ENCODE measurements at regions not wholly inside any gene's neighbourhood (a gene's known extent, or its start where the extent isn't known, plus 50 kb on each side); places are given as distances from the start of the nearest gene placed in this dataset.

DNA sequence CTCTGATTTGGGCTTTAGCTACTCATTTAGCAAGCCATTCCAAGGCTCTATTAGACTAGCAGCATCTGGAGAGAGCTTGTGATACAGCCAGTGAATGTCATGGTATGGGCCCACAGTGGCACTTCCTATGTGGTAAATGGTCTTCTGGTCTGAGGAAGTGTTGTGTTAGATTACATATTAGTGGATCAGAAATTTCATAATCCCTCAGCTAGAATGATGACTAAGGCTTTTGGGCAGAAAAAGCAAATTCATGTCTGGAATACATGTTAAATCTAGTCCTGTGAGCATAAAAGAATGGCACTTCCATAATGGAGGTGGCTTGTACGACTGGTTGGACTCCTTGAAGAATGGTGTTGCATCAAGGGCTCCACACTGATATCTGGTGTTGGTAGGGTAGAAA is 436.8 kb upstream of the CWC22 start:
- no peak for FAIRE-seq
- no peak for TF ChIP-seq POLR2A (IDR thresholded peaks at IDR 0.05; ENCODE audit: low read depth, low read length)
- no peak for DNase-seq (ENCODE audit: insufficient read length, low spot score)

DNA sequence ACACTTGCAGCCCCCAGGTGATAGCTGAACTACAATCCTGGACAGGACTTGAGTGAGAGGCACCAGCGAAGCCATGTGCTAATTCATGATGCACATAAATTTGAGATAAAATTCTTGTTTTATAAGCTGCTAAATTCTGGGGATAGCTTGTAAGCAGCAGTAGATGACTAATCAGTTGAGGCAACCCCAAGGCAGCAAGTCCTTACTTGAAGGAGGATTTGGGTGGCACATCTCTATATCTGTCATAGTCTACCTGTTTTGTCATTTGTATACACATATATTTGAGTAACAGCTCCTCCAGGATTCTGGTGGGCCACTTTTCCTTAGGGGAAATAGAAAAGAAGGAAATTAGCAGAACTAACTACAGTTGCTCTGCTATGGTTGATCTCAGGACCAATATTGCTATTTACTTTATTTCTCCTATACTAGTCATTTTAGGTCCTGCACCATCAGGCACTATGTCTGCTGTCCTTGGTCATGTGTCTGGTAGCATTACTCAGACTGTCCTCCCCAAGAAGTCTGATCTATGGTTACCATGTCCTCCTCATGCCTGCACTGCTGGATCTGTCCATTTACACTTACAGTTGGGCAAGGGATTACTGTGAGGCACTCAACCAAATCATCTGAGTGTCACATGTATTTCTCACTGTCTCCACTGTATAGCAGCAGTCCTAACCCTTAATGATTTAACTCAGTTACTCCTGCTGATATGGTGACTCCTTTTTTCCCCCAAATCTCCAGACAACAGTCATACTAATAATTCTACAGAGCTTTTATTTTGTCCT is 436.0 kb upstream of the CWC22 start:
- no peak for TF ChIP-seq POLR2A (IDR thresholded peaks at IDR 0.05; ENCODE audit: low read depth, low read length)
- FAIRE-seq (peak; percentile 23), DNase-seq (ENCODE audit: insufficient read length, low spot score) (no peak)

DNA sequence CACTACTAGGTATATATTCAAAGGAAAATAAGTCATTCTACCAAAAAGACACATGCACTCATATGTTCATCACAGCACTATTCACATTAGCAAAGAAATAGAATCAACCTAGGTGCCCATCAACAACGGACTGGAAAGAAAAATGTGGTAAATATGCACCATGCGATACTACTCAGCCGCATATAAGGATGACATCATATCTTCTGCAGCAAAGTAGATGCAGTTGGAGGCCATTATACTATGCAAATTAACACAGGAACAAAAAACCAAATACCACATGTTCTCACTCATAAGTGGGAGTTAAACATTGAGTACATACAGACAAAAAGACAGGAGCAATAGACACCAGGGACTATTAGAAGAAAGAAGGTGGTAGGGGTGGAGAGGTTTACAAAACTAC is 412.1 kb upstream of the CWC22 start:
- no peak for TF ChIP-seq POLR2A (IDR thresholded peaks at IDR 0.05; ENCODE audit: low read depth, low read length)
- FAIRE-seq (no peak), DNase-seq (ENCODE audit: insufficient read length, low spot score) (no peak)

DNA sequence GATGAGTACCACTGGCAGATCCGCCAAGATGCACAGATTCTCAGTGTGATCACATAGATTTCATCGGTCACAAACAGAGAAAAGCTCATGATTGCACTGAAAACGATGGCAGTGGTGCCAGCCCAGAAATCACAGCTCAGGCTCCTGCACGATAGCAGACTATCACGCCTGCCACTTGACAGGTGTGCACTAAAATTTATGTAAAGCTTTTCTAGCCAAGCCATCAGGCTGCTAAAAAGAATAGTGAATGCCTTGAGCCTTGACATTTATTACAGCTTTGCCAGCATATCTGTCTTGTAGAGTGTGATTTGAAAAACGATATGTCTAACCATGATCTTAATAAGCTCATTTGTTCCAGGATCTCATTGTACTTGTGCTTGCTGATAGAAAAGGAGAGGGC is 409.5 kb upstream of the CWC22 start:
- TF ChIP-seq POLR2A (IDR thresholded peaks at IDR 0.05; ENCODE audit: low read depth, low read length): no peak
- FAIRE-seq (no peak), DNase-seq (ENCODE audit: insufficient read length, low spot score) (no peak)

DNA sequence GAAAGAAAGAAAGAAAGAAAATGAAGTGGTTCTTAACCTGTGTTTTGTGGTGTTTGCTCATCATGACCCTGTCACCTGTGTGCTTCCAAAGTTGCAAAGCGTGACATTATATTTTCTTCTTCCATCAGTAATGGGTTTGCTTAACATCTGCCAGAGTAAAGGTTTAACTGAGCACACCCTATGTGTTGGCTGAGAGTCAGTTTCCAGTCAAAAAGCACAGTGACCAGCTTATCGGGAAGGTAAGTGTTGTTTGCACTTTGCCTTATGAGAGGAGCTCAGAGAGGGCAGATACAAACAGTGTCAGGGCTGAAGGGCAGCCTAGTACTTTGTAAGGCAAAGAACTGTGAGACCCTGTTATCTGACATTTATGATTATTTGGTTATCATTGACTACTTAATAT is 406.2 kb upstream of the CWC22 start:
- DNase-seq (ENCODE audit: insufficient read length, low spot score): no peak
- no peak for TF ChIP-seq POLR2A (IDR thresholded peaks at IDR 0.05; ENCODE audit: low read depth, low read length)
- no peak for FAIRE-seq

DNA sequence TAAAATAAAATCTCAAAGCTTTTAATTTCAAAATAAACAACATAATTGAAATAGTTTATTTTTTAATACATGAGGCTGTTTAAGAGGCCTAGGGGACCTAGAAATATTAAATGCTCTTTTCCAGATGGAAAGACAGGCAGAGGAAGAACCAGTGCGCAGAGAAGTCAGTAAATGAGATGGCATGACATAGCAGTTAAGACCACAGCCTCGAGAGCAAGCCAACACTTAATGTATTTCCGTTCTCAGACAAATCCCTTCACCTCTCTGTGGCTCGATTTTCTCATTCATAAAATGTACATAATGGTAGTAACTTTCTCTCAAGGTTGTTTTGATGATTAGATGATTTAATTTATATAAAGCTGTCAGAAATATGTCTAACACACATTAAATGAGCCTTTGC is 405.1 kb upstream of the CWC22 start:
- FAIRE-seq: no peak
- TF ChIP-seq POLR2A (IDR thresholded peaks at IDR 0.05; ENCODE audit: low read depth, low read length): no peak
- no peak for DNase-seq (ENCODE audit: insufficient read length, low spot score)

DNA sequence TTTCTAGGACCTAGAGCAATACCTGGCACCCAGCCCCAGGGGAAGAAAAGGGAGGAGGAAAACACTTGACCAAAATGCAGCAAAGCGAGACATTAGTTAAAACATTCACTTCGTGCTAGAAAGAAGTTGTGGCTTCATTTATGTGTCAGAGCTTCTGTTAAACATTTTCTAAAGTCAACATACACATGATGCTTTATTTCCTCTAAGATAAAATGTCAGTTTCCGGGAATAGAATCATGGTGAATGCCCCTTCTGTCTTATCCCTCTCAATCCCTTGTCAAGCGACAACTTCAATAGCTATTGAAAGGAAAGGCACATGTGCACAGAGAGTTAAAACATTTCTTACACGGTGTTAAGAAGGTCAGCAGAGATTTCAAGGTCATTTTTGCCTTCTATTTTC is 404.6 kb upstream of the CWC22 start:
- FAIRE-seq (no peak), DNase-seq (ENCODE audit: insufficient read length, low spot score) (no peak)
- TF ChIP-seq POLR2A (IDR thresholded peaks at IDR 0.05; ENCODE audit: low read depth, low read length): no peak

DNA sequence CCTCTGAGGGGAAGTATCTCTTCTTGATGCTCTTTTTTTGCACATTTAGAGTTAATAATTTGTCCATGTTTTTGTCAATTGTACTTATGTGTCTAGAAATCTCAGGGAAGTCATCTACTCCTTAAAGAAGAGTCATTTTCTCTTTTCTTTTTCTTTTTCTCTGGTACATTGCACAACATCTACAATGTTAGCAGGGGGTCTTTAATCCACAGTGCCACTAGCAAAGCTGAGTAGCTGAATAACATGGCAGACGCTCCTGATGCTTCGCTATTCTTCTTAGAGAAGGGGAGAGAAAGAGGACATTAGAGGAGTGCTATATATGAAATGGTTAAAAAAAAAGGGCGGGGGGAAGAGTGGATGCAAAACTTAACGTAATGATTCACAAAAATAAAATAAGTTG is 399.6 kb upstream of the CWC22 start:
- DNase-seq (ENCODE audit: insufficient read length, low spot score) (no peak), FAIRE-seq (no peak)
- TF ChIP-seq POLR2A (IDR thresholded peaks at IDR 0.05; ENCODE audit: low read depth, low read length): no peak

DNA sequence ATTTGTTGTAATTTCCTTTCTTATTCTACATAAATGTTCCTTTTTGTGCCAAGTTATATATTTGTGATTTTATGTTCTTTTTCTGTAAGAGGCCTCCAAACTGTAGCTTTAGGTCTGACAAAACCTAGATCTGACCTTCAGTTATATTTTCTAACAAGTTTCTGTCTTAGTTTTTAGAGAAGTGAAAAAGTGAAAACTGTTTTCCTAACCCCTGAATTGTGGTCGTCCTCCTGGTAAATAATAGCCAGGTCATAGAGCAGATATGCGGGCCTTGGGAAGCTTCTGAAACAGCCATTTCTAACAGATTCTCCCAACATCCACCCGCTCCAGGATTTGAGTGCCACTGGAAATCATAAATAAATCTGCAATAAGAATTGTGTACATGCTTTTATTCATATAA is 398.4 kb upstream of the CWC22 start:
- TF ChIP-seq POLR2A (IDR thresholded peaks at IDR 0.05; ENCODE audit: low read depth, low read length): no peak
- FAIRE-seq (no peak), DNase-seq (ENCODE audit: insufficient read length, low spot score) (no peak)

DNA sequence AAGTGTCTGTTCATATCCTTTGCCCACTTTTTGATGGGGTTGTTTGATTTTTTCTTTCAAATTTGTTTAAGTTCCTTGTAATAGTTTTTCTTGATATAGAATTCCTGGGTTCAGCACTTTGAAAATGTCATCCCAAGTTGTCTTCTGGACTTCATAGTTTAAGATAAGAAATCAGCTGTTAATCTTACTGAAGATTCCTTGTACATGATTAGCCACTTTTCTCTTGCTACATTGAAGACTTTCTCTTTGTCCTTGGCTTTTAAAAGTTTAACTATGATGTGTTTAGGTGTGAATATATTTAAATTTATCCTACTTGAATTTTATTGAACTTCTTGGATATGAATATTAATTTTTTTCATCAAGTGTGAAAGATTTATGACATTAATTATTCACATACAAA is 387.2 kb upstream of the CWC22 start:
- peak; percentile 30 for FAIRE-seq
- no peak for TF ChIP-seq POLR2A (IDR thresholded peaks at IDR 0.05; ENCODE audit: low read depth, low read length)
- no peak for DNase-seq (ENCODE audit: insufficient read length, low spot score)

DNA sequence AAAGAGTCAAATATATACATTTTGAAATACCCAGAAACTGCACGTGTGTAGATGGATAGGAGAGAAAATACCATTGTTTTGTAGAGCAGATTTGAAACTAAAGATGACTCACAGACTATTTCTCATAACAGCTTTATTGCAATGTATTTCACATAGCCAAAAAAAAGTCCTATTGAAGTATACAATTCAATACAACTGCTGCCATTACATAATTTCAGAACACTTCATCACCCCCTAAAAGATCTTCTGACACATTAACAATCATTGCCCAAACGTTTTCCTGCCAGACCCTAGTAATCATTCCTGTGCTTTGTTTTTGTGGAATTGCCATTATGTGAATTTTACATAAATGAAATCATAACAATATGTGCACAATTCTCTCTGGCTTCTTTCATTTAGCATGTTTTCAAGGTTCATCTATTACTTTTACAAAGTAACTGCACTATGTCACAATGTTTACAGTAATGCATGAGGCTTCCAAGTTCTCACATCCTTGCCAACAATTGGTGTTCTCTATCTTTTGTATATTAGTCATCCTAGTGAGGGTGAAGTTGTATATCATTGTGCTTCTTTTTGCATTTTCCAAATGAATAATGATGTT is 378.6 kb upstream of the CWC22 start:
- FAIRE-seq (peak; percentile 92), DNase-seq (ENCODE audit: insufficient read length, low spot score) (no peak)
- TF ChIP-seq POLR2A (IDR thresholded peaks at IDR 0.05; ENCODE audit: low read depth, low read length): no peak

DNA sequence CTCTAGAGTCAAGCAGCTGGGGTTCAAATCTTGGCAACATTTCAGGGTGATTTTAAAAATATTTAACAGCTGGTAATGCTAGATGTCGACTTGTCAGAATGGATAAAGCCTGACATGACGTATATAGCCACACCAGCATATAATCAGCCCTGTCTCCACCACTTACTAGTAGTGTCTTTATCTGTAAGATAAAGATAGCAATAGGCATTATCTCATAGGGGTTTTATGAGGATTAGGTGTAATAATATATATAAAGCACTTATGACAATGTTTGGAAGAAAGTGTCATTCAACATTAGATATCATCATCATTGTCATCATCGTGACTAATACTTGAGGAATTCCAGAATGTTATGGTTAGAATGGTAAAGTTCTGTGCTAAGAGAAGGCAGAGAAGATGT is 369.0 kb upstream of the CWC22 start:
- TF ChIP-seq POLR2A (IDR thresholded peaks at IDR 0.05; ENCODE audit: low read depth, low read length): no peak
- DNase-seq (ENCODE audit: insufficient read length, low spot score) (no peak), FAIRE-seq (no peak)

DNA sequence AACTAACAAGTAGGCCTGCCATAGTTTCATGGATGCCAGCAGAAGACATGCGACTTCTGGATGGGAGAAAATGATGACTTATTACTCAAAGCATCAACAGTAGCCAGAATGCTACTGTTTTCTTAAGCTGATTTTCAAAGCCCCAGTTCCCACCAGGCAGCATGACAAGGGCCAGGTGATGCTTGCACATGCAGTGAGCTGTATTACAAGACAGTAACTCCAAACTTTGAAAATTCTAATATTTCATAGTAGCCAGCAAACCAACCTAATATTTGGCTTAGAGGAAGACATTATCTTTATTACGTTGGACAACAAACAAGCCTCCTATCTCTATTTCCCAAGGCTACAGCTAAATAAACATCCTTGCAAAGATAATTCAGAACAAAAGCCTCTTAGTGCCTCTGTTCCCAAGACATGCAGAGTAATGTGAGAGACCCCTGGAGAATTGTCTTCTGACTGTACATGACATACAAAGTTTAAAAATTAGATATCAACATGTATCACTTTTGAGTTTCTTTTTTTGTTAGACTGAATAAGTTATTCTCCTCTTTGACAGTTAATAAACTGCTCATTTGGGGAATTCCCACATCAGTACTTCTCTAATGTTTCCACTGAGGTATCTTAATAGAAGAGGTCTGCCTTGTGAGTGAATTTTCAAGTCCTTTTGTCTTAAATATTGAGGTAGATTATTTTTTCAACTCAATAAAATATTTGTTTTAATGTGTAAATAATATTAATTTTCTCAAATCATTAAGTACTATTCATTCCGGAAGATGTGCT is 367.6 kb upstream of the CWC22 start:
- no peak for TF ChIP-seq POLR2A (IDR thresholded peaks at IDR 0.05; ENCODE audit: low read depth, low read length)
- FAIRE-seq: no peak
- DNase-seq (ENCODE audit: insufficient read length, low spot score): no peak

DNA sequence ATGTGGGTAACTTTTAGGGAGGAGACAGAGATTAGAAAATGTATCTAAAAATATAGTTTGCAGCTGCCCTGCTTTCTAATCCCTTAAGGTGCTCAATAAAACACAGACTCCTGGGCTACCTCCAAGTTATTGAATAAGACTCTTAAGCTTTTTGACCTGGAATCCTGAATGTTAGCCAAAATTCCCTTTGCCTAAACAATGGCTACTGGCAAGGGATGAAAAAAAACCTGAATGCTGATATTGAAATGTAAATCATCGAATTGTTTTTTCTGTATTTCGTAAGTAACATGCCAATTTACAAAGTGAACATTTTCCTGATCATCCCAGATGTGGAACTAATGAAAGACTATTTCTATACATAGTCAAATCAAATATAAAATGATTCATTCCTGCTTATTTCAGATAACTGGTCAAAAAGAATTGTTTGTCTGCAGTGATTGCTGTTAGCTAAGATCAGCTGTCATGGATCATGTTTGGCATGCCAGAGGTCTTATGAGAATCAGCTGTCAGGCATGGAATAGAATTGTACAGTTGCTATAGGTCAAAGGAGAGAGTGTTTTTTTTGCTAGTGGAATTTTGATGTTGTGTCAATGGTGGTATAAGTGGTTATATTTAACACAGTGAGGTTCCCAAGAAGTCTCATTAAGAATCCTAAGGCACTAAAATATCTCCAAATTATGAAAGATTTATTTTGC is 363.6 kb upstream of the CWC22 start:
- FAIRE-seq: no peak
- no peak for TF ChIP-seq POLR2A (IDR thresholded peaks at IDR 0.05; ENCODE audit: low read depth, low read length)
- no peak for DNase-seq (ENCODE audit: insufficient read length, low spot score)

Data from H54 (cell line).